ENCODE measurements at regions not wholly inside any gene's neighbourhood (a gene's known extent, or its start where the extent isn't known, plus 50 kb on each side); places are given as distances from the start of the nearest gene placed in this dataset.

DNA sequence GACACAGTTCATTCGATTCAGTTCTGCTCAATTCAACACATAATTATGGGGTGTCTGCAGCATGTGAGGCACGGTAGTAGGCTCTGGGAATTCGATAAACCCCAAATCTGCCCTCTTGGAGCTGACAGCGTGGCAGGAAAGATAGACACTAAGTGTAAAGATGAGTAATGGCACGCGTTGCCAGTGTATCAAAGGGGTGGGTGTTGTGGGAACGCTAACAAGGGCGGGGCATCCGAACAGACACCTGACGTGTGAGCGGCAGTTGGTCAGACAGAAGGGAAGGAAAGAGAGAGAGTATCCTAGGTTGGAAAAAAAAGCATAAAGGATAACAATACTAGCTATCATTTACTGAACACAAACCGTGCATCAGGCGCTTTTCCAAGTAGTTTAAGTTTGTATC is 125.7 kb upstream of the HAAO start:
- no peak for TF ChIP-seq EZH2phosphoT487 (IDR thresholded peaks at IDR 0.05; ENCODE audit: borderline replicate concordance)
- TF ChIP-seq, protein P1, sequence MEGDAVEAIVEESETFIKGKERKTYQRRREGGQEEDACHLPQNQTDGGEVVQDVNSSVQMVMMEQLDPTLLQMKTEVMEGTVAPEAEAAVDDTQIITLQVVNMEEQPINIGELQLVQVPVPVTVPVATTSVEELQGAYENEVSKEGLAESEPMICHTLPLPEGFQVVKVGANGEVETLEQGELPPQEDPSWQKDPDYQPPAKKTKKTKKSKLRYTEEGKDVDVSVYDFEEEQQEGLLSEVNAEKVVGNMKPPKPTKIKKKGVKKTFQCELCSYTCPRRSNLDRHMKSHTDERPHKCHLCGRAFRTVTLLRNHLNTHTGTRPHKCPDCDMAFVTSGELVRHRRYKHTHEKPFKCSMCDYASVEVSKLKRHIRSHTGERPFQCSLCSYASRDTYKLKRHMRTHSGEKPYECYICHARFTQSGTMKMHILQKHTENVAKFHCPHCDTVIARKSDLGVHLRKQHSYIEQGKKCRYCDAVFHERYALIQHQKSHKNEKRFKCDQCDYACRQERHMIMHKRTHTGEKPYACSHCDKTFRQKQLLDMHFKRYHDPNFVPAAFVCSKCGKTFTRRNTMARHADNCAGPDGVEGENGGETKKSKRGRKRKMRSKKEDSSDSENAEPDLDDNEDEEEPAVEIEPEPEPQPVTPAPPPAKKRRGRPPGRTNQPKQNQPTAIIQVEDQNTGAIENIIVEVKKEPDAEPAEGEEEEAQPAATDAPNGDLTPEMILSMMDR (conservative IDR thresholded peaks at IDR 0.05; ENCODE audit: low read length) = no peak

Data from Loucy (cell line).